Epithelial cell of proximal tubule (primary cell): ENCODE measurements at regions not wholly inside any gene's neighbourhood (a gene's known extent, or its start where the extent isn't known, plus 50 kb on each side); places are given as distances from the start of the nearest gene placed in this dataset.

Experiments used
- DNase-seq: peaks from one replicate; pipeline ENCODE4 v3.0.0-alpha.2; 2011; ENCODE audit warnings: low read depth
- H3K4me3 ChIP-seq: 2 replicates; pipeline ENCODE4 v1.5.1; 2011; ENCODE audit warnings: low read depth, mild to moderate bottlenecking, low read length
- TF ChIP-seq, protein P1 (sequence below): conservative IDR thresholded peaks from 2 replicates; pipeline ENCODE4 v1.5.1; 2012; ENCODE audit warnings: low read depth, mild to moderate bottlenecking, low read length

DNA sequence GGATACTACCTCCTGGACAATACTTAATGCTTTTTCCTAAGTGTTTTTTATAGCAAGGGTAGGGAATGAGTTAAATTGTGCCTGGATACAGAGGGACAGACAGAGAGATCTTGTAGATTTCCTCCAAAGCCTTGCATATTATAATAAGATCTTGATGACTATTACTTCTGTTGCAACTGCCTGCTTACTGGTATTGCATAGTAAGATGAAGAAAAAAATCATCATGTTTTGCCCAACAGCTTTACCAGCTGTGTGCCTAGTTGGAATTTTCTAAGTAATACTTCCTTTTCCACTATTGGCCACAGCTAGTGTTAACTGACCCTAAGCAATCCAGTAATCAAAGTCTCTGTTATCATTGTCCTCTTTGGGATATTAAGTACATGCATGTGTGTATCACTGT lies 139.0 kb downstream of the DCK start:
- DNase-seq: no peak
- no peak overlapping the region for H3K4me3 ChIP-seq
- TF ChIP-seq, protein P1, sequence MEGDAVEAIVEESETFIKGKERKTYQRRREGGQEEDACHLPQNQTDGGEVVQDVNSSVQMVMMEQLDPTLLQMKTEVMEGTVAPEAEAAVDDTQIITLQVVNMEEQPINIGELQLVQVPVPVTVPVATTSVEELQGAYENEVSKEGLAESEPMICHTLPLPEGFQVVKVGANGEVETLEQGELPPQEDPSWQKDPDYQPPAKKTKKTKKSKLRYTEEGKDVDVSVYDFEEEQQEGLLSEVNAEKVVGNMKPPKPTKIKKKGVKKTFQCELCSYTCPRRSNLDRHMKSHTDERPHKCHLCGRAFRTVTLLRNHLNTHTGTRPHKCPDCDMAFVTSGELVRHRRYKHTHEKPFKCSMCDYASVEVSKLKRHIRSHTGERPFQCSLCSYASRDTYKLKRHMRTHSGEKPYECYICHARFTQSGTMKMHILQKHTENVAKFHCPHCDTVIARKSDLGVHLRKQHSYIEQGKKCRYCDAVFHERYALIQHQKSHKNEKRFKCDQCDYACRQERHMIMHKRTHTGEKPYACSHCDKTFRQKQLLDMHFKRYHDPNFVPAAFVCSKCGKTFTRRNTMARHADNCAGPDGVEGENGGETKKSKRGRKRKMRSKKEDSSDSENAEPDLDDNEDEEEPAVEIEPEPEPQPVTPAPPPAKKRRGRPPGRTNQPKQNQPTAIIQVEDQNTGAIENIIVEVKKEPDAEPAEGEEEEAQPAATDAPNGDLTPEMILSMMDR: no peak

DNA sequence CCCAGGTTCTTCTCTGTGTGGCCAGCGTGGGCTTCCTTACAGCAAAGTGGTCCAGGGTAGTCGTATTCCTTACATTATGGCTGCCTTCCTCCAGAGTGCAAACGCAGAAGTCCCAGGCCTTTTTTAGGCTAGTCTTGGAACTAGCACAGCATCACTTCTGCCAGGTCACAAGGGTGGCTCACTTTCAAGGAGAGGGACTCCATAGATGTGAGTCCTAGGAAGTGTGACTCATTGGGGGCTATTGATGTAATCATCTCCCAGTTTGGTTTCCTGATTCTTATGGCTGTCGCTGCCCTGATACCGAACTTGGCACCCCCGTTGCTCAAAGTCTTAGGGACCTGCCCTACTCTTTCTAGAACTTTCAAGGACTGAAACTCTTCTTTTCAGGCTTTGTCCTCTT lies 140.0 kb downstream of the DCK start:
- no peak for DNase-seq
- H3K4me3 ChIP-seq: no peak overlapping the region
- TF ChIP-seq, protein P1: no peak

DNA sequence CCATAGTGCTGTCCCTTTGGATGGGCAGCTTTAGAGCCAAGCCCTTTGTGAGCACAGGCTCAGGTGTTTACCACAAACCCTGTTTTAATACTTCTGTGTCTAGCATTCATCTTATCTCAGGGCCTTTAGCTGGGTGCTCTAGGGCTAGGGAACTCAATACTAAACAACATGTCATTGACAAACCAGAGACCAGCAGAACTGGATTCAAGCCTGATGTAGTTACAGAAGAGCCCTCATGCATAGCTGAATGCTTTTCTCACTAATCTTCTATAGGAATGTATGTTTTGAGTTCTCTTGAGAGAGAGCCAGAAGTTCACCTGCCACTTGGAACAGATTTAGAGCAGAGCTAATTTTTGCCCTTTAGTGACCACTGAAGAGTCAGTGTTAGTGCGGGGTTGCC lies 142.6 kb downstream of the DCK start:
- TF ChIP-seq, protein P1: no peak
- no peak for DNase-seq

DNA sequence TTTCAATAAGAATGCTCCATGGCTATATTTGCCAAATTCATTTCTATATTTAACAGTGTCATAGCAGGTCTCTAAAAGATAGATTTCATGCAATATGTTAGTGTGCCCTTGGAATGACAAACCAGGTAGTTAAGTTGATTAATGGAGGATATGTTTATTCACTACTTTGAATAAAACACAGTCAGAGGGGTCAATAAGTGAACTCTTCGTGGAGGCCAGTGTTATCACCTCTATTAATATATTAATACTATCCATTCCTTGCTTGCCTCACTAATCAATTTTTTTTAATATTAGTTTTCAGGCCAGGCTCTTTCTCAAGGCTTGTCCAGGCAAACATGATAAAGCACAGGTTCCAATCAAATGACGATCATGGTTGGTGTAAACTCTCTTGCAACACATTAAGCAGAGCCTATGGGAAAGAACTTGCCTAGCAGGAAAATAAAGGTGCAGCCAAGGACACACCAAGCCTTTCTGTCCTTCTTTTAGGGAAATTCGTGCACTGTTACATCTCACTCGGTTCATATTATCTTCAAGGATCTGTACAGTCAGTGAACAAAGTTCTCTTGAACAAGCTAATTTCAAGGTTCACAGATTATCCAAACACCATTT lies 144.7 kb downstream of the DCK start:
- DNase-seq: no peak
- H3K4me3 ChIP-seq: no peak overlapping the region
- TF ChIP-seq, protein P1: no peak

More for the DNA sequence above, 142.6 kb downstream of the DCK start:
- no peak overlapping the region for H3K4me3 ChIP-seq

DNA sequence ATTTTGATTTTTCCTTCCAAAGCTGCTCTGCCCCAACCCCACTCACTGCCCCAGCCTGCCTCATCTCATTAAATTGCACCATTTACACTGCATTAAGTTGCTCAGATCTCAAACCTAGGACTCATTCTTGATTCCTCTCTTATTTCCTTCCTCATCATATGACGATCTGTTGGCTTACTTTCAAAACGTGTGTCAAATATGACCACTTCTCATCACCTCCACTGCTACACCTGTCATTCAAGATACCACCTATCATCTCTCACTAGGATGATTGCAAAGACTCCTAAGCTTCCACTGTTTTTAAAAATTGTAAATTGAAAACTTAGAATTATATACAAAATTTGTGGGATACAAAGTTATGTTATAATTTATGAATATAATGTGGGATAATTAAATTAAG lies 147.1 kb downstream of the DCK start:
- no peak overlapping the region for H3K4me3 ChIP-seq
- TF ChIP-seq, protein P1: no peak
- DNase-seq: no peak

DNA sequence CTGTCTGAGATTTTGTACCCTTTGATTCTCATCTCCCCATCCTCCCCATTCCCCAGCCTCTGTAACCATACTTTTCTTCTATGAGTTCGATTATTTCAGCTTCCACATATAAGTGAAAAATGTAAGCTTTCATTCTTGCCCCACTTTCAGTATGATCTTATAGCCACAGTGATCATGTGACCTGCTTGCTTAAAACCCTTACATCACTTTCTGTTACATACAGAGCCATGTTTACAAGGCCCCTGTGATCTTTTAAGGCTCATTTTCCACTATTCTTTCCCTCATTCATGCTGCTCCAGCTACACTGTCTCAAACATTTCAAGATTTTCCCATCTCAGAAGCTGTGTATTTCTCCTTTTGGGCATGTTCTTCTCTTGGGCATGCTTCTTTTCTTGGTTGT lies 147.7 kb downstream of the DCK start:
- TF ChIP-seq, protein P1: no peak
- DNase-seq: no peak
- no peak overlapping the region for H3K4me3 ChIP-seq

DNA sequence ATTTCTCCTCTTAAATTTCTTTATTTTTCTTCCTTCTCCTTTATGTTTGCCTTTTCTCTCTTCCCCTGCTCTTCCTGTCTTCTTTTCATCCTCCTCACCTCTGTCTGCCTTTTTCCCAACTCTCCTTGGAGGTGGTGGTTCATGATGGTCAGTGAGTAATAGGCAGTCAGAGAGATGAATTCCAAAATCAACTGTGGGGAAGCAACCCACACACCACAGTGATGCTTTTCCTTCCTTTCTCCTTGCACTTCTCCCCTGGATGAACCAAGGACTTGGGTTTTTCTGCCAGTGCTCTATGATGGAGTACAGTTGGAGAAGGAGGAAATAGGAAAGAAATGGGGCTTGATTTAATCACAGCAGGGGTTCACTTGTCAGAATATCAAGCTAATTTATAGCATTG lies 153.8 kb downstream of the DCK start:
- TF ChIP-seq, protein P1: no peak
- no peak for DNase-seq
- H3K4me3 ChIP-seq: no peak overlapping the region
